Kidney (tissue), 13 donors: ENCODE measurements at regions not wholly inside any gene's neighbourhood (a gene's known extent, or its start where the extent isn't known, plus 50 kb on each side); places are given as distances from the start of the nearest gene placed in this dataset.
A peak's percentile ranks its signal among the peaks of the same experiment; 100 is the strongest.

Experiments used
- DNase-seq, 5 donors: peaks; one replicate each; pipeline ENCODE4 v3.0.0-alpha.2; 2013 to 2020
- FAIRE-seq: peaks from 2 replicates; lab custom pipeline; 2012; peaks lifted over from hg19 to GRCh38; lab: Jason Lieb, UNC
- H3K27ac ChIP-seq, 2 donors: one replicate each; pipeline ENCODE4 v1.7.0; 2013; ENCODE audit warnings: low read depth in 2 of 2, low read length in 2 of 2, inconsistent platforms in 1 of 2
- H3K27me3 ChIP-seq: one replicate; pipeline ENCODE4 v1.7.1; 2013; ENCODE audit warnings: low read length, inconsistent platforms; ENCODE audit not compliant: control insufficient read depth, insufficient read depth
- H3K36me3 ChIP-seq, 3 donors: one replicate each; pipeline versions ENCODE4 v1.7.0 to v1.7.1; 2013; ENCODE audit warnings: low read length in 3 of 3, control low read depth in 1 of 3, inconsistent platforms in 1 of 3; ENCODE audit not compliant: insufficient read depth in 3 of 3, control insufficient read depth in 2 of 3
- H3K4me1 ChIP-seq, 3 donors: one replicate each; pipeline versions ENCODE4 v1.7.0 to v1.7.1; 2013; ENCODE audit warnings: low read length in 3 of 3, inconsistent platforms in 1 of 3, low read depth in 1 of 3; ENCODE audit not compliant: control insufficient read depth in 2 of 3, insufficient read depth in 2 of 3
- H3K4me3 ChIP-seq, 3 donors: one replicate each; pipeline versions ENCODE4 v1.7.0 to v1.8.1; 2013; ENCODE audit warnings: low read length in 3 of 3, control low read depth in 1 of 3, inconsistent platforms in 1 of 3
- H3K9ac ChIP-seq, 3 donors: one replicate each; pipeline versions ENCODE4 v1.7.0 to v1.7.1; 2013; ENCODE audit warnings: low read length in 3 of 3, control low read depth in 1 of 3, inconsistent platforms in 1 of 3
- H3K9me3 ChIP-seq, 3 donors: one replicate each; pipeline versions ENCODE4 v1.7.0 to v1.7.1; 2013; ENCODE audit warnings: low read length in 3 of 3, control low read depth in 1 of 3, inconsistent platforms in 1 of 3; ENCODE audit not compliant: control insufficient read depth in 2 of 3, insufficient read depth in 1 of 3
- intact Hi-C: fragments of 100-400 bp; cut with DNase I; formaldehyde crosslinking; loops from one replicate; pipeline ENCODE4 v1.11.1; 2022
- TF ChIP-seq, protein P1 (sequence below): IDR thresholded peaks from 3 replicates; pipeline ENCODE4 v1.5.1; 2012; ENCODE audit warnings: mild to moderate bottlenecking, moderate library complexity, borderline replicate concordance; ENCODE audit not compliant: insufficient read depth; ENCODE audit errors: extremely low read depth
- donor health status: control.
- donor health status: control.
- donor health status: control.
- donor health status: control.
- donor health status: control.
- donor health status: DM: yes; HTN: yes; CAD: no.
- donor health status: Normal renal cell carcinoma (clear cell type).

DNA sequence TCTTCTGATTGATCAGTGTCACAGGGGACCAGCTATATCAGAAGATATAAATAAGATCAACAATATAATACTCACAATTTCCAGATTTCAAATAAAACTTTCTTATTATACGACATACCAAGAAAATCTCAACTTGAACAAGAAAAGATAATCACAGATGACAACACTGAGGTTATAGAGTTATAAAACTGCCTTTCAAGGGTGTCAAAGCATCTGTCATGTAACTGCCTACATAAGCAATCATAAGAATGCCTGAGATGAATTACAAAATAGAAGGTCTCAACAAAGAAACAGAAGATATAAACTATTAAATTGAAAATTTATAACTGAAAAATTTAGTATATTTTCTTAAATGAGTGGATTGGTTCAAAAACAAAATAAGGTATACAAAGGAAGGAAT is 659.2 kb downstream of the SLC16A7 start:
- TF ChIP-seq, protein P1, sequence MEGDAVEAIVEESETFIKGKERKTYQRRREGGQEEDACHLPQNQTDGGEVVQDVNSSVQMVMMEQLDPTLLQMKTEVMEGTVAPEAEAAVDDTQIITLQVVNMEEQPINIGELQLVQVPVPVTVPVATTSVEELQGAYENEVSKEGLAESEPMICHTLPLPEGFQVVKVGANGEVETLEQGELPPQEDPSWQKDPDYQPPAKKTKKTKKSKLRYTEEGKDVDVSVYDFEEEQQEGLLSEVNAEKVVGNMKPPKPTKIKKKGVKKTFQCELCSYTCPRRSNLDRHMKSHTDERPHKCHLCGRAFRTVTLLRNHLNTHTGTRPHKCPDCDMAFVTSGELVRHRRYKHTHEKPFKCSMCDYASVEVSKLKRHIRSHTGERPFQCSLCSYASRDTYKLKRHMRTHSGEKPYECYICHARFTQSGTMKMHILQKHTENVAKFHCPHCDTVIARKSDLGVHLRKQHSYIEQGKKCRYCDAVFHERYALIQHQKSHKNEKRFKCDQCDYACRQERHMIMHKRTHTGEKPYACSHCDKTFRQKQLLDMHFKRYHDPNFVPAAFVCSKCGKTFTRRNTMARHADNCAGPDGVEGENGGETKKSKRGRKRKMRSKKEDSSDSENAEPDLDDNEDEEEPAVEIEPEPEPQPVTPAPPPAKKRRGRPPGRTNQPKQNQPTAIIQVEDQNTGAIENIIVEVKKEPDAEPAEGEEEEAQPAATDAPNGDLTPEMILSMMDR = no peak
- Histone ChIP-seq H3K4me1 (no peaks in the 10 kb centered on the region), H3K27me3 (no peaks in the 10 kb centered on the region), H3K27ac (no peak overlapping the region), H3K9ac (no peak overlapping the region), H3K9me3 (no peaks in the 10 kb centered on the region), H3K36me3 (no peaks in the 10 kb centered on the region), H3K4me3 (no peak overlapping the region)
- FAIRE-seq (no peak), DNase-seq (no peak)
- intact Hi-C loops = no loop called here

GRCh38 chr12:60257063-60257462 is 661.2 kb downstream of the SLC16A7 start:
- TF ChIP-seq, protein P1 = no peak
- Histone ChIP-seq H3K36me3 (no peaks in the 10 kb centered on the region), H3K27me3 (no peaks in the 10 kb centered on the region), H3K4me3 (no peak overlapping the region), H3K27ac (no peak overlapping the region), H3K9ac (no peak overlapping the region), H3K4me1 (no peaks in the 10 kb centered on the region), H3K9me3 (no peaks in the 10 kb centered on the region)
- FAIRE-seq (no peak), DNase-seq (peak in 2 of 5 donors; percentile 3 to 12)
- intact Hi-C loops = no loop called here

DNA sequence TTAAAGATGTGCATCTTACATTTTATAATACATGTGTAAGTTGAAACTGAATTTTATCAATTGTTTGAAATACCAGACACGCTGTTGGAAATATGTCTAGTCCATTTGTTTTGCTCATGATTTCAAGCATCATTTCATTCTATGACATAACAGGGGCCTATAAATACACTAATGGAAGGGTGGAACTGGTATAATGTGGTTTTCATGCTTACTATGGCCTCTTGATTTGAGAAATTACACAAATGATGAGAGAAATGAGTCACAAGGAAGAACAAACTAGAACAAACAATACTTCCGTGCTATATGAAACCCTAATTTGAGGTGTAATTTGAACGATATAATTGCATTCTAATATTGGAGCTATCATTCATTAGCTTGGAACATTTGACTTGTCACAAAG is 663.4 kb downstream of the SLC16A7 start:
- no peaks in the 10 kb centered on the region for H3K36me3 ChIP-seq
- FAIRE-seq (no peak), DNase-seq (no peak)
- H3K27ac ChIP-seq = no peak overlapping the region
- no peaks in the 10 kb centered on the region for H3K4me1 ChIP-seq
- no peak overlapping the region for H3K9ac ChIP-seq
- no peaks in the 10 kb centered on the region for H3K27me3 ChIP-seq
- TF ChIP-seq, protein P1 = no peak
- no peak overlapping the region for H3K4me3 ChIP-seq
- intact Hi-C loops = no loop called here
- H3K9me3 ChIP-seq = no peaks in the 10 kb centered on the region

DNA sequence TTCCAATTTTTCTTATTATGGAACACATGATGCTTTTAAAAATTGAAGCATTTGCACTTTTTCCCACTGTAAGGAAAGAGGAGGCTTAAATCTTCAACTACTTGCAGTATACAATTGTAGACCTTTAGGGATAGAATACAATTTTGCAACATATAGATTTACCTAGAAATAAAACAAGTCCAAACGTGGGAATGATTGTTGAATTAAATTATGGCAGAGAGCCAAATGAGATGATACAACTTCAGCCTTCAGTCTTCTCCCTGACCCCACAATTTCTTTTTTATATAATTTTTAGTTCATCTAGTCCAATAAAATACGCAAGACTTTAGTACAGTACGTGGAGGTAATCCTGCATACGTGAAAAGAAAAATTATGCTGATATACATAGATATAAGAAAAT is 666.5 kb downstream of the SLC16A7 start:
- Histone ChIP-seq H3K36me3 (no peaks in the 10 kb centered on the region), H3K4me1 (no peaks in the 10 kb centered on the region), H3K27ac (no peak overlapping the region), H3K4me3 (no peak overlapping the region), H3K9me3 (no peaks in the 10 kb centered on the region), H3K27me3 (no peaks in the 10 kb centered on the region), H3K9ac (no peak overlapping the region)
- TF ChIP-seq, protein P1 = no peak
- FAIRE-seq (no peak), DNase-seq (no peak)
- intact Hi-C loops = no loop called here
